ENCODE measurements at regions not wholly inside any gene's neighbourhood (a gene's known extent, or its start where the extent isn't known, plus 50 kb on each side); places are given as distances from the start of the nearest gene placed in this dataset.

DNA sequence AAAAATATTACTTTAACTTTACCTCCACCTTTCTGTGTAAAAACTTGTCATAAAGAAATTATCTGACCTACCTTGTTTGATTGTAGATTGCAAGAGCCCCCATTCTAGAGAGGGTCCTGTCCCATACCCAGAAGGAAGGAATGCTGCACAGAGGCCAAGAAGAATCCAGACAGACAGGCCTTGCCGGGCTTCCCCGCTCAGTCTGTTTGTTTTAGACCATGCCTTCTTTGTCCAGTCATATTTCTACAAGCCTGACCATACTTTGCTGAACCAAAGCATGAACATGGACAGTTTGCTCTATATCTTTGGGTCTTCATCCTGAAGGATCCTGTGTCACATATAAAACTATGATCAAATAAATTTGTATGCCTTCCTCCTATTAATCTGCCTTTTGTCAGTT is 95.8 kb upstream of the MYCBP2 start:
- DNase-seq, result no peak

GRCh38 chr13:77417897-77418296 is 91.0 kb upstream of the MYCBP2 start:
- no peak for DNase-seq

DNA sequence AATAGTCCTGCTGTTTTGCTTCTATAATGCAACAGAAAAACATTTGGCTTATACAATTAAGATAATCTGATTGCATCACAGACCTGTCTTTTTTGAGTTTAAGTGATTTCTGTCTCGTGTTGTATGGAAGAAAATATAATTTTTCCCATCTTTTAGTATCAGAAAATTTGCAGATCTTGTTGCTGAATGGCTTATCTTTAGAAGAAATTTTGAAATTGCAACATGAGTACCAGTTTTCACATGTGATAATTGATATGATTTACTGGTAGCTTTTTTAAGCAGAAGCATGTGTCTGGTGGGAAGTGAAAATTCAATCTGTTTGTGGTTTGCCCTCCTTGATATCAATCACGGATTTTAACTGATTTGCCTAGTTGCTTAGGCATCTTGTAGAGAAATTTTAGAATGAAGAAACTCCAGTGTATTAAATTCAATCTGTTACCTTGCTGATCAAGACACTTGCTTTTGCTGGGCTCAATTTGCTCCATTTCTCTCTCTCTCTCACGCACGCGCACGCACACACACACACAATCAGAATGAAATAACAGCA is 89.8 kb upstream of the MYCBP2 start:
- no peak for DNase-seq

DNA sequence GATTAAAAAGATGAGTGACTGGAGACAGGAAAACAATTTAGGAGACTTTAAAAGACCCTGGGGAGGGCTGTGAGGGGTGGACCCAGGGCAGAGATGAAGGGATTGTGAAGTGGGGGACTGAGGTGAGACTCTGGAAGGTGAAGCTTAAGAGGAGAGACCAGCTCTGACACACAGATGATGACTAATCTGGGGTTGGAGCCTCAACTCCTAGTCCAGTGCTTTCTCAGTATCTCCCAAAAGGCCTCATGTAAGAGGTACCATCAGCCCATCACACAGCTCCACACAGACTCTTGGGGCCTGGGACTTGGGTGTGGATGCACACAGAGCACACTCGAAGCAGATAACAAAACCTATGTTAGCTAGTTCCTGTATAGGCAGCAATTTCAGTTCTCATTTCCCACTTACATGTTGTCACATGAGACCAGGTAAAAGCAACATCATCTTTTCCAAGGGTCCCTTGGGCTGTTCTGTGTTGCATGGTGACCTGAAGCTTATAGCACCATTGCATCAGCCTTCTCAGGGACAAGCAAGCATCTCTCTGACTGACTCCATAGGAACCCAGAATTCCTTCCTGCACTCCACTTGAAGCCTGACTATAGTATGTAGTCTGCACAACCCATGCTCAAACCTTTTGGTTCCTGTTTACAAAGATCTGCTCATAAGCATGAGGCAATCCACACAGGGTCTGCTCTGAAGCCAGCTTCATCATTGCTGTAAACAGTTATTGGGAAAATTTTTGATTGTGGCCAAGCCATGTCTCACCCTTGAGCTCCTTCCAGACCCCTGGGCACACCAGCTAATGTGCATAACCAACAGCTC is 88.6 kb upstream of the MYCBP2 start:
- no peak for DNase-seq

GRCh38 chr13:77412860-77413259 is 86.0 kb upstream of the MYCBP2 start:
- no peak for DNase-seq

- no peak for DNase-seq
These were observed 85.3 kb upstream of the MYCBP2 start for GRCh38 chr13:77412116-77412635.

DNA sequence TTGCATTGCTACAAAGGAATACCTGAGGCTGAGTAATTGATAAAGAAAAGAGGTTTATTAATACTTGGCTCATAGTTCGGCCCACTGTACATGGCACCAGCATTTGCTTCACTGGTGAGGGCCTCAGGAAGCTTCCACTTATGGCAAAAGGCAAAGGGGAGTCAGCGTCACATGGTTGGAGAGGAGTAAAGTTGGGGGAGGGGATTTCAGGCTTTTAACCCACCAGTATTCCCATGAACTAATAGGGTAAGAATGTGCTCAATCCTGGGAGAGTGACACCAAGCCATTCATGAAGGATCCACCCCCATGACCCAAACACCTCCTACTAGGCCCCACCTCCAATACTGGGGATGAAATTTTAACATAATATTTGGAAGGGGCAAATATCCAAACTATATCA is 82.5 kb upstream of the MYCBP2 start:
- no peak for DNase-seq

DNA sequence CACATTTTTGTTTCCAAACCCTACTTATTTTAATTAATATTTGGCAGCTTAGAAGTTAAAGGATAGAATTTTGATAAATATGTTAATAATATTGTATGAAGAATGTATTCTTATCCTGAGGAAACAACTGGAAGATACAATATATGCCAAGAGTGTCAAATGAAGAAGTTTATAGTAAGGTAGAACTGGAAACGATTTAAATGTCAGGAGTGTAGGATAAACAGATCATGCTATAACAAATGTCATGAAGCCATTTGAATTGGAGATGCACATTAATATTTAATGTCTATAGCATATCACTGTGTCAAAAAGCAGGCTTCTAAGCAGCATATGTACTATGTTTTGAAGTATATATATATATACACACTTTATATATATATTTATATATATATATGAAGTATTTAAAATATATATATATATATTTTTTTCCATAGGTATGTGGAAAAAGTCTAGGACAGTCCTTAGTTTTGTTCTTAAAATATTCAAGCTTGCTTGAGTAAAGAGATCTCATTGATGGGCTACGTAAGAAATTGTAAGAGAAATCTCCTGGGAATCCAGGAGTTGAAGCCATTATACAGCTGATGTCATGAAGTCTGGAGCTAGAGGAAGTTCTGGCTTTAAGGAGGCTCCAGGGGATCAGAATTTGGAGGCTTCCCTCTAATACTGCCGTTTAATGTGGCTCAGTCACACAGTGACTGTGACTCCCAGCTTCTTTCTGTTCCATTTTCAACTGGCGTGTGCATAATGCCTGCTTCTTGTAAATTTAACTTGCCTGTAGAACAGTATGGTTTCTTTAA is 79.9 kb upstream of the MYCBP2 start:
- no peak for DNase-seq

DNA sequence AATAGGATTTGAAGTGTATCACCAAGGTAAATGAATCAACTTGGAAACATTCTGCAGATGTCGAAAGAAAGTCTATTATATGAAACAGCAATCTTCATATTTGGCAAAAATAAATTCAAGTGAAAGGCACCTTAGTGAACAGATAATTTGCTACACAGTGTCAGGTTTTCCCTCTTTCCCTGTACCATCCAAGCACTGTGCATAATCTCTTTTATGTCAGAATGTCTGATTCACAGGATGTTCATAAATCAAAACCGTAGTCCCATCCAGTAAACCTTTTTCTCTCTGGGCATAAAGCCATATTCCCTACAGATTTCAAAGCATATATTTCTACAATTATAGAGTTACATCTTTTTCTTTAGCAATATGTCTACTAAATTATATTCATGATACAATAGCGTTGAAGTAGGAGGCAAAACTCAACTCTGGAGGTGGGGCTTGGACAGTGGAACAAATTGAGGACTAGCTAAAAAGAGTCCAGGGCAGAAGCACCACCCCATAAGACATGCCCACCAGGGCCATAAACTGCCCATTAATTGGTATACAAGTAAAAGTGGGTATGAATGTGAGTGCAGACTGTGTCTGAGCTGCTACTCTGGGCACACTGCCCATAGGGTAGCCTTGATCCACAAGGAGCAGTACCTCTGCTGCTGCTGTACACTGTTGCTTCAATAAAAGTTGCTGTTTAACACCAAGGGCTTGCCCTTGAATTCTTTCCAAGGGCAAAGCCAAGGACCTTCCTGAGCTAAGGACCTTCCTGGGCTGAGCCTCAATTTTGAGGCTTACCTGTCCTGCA is 72.1 kb upstream of the MYCBP2 start:
- DNase-seq, result peak; percentile 33

GRCh38 chr13:77397636-77398035 is 70.7 kb upstream of the MYCBP2 start:
- DNase-seq, result peak; percentile 18

GRCh38 chr13:77391475-77391874 is 64.6 kb upstream of the MYCBP2 start:
- no peak for DNase-seq

- peak; percentile 27 for DNase-seq
These were observed 63.5 kb upstream of the MYCBP2 start for GRCh38 chr13:77390391-77390790.

- no peak for DNase-seq
These were observed 62.7 kb upstream of the MYCBP2 start for GRCh38 chr13:77389625-77390000.

GRCh38 chr13:77388944-77389624 is 62.2 kb upstream of the MYCBP2 start:
- DNase-seq, result no peak

DNA sequence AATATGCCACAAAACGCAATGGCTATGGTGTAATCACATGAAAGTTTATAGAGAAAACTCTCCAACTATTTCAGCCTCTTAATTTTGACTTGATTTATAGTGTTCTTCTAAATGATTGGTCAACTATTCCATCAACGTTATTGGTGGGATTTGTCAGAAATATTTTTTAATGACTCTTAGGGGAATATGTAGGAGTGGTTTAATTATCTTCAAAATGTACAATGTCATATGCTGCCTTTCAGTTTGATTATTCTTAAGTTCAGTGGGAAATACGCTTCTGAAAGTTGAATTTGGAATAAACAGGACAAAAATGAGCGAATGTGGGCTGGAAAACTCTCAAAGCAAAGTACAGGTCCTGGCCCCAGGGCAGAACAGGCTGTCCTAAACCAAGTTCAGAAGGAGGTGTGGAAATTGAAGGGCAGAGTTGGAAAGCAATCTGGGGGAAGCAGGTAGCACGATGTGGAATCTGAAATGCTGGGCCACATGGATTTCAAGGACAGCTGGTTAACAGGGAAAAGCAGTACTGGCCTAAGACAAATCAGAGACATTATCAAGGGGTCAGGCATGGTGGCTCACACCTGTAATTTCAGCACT is 60.8 kb upstream of the MYCBP2 start:
- DNase-seq, result no peak

DNA sequence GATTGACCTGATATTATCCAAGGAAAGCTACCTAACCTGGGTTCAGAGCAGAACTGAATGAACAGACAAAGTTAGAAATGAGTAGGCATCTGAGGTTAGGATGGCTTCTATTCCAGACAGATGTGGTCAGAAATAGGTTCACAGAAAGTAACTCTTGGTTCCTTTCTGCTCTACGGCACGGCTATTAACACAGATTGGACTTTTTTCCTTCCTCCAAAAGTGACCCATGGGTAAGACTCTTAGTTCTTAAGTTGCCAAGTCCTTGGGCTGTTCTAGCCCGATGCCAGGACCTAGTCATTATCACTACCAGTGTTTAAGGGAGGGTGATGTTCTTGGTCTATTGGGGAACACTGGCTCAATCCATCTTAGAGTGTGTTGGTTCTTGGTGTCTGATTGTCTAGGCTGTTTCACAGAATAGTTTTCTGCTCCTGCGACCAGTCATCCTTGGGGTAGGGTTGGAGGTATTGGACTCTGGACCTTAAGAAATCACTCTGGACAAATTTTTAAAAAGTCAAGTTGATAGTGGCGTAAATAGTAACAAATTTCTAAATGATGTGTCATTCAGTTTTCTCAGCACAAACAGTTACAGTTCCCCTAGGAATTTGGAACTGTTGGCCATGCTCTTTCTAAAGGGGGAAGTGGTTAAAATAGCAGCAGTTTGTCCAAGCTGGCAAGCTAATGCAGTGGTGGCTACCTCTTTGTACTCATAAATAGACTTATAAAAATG is 60.1 kb upstream of the MYCBP2 start:
- DNase-seq, result peak; percentile 80

DNA sequence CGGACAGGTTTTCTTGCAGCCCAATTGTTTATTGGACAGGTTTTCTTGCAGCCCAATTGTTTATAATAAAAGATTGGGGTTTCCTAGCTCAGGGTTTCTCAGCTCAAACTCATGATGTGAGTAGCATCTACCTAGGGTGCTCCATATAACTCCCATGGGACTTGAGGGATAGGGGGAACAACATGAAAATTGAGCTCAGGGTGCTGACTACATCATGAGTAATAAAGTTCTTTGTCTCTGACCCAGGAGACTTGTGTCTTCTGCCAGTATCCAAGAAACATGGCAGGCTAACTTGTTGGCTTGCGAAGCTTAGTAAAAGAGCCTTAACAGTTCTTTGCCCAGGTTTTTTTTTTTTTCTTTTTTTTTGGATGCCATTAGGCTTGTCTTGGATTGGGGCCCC is 59.2 kb upstream of the MYCBP2 start:
- no peak for DNase-seq

GRCh38 chr13:77384999-77385398 is 58.1 kb upstream of the MYCBP2 start:
- peak; percentile 31 for DNase-seq

DNA sequence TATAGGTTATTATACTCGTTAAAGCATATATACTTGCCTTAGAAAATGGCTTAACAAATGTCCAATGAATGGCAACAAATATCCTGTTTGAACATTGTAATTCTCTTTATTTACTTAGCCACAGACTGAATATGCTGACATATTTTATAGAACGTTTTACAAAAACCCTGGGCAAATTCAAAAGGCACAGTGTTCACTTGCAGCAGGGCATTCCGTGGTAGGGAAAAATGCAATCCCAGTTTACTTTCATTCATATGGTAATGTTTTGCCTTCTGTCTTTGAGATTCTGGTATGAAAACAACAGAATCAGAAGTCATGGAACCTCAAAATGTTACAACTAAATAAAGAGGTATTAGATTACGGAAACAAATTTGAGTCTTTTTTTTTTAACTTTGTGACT is 56.2 kb upstream of the MYCBP2 start:
- no peak for DNase-seq

DNA sequence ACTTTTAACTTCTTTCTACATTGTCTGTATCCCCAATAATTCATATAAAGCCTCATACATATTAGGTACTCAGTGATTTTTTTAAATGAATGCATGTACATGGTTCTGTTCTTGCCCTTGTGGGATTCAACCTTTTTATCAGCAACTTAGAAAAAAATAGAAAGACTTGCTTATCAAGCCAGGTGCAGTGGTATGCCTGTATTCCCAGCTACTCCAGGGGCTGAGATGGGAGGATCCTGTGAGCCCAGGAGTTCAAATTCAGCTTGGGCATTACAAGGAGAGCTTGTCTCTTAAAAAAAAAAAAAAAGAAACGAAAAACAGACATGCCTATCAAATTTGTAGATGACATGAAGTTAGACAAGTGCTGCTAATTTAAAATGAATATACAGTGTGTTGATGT is 54.2 kb upstream of the MYCBP2 start:
- no peak for DNase-seq

- DNase-seq, result no peak
These were observed 52.6 kb upstream of the MYCBP2 start for GRCh38 chr13:77379508-77379907.
